ENCODE measurements at regions not wholly inside any gene's neighbourhood (a gene's known extent, or its start where the extent isn't known, plus 50 kb on each side); places are given as distances from the start of the nearest gene placed in this dataset.

DNA sequence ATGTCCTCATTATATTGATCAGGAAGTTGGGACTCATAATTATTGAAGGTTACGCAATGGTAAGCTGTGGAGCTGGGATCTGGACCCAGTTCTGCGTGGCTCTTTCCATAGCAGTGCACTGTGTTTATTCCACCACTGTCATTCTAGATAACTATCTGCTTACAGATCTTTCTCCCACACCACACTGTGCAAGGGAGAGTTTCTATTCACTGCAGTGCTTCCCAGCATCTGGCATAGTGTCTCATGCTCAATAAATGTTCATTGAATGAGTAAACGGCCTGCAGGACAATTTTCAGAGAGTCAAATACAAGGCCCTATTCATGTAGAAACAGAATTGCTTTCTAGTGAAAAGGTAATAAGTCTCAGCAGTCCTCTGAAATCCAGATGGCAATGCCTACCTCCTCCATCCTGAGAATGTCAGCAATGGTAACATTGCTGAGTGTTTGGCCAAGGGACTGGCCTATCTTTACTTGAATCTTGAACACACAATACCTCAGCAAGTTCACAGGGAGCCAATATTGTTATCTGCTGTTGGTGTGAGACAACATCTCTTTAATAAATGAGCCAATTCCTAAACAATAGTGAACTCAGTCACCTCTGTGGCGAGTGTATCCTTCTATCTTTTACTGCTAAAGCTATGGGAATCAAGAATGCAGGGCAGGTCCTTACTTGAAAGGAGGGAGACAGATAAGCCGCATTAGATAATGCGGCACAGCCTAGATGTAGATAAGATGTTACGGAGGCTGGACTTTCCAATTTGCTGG lies 332.4 kb upstream of the PRICKLE1 start:
- in situ Hi-C loops (cut with MboI; ENCODE audit: low sequenced_read_pairs in 4 of 4), result no loop called here
- intact Hi-C loops (cut with DNase I; ENCODE audit: low total_unique reads), result no loop called here
- TF ChIP-seq CTCF (IDR thresholded peaks at IDR 0.05 in 4 of 5, conservative IDR thresholded peaks at IDR 0.05 in 1 of 5) (no peak), POLR2A (IDR thresholded peaks at IDR 0.05) (no peak)

GRCh38 chr12:42919691-42920090 lies 330.1 kb upstream of the PRICKLE1 start:
- Histone ChIP-seq H3K4me1 (peaks cover 0 to 9% of the 10 kb centered on the region in 2 donors), H3K27me3 (no peaks in the 10 kb centered on the region), H3K9me3 (no peaks in the 10 kb centered on the region), H3K4me3 (no peak overlapping the region), H3K36me3 (no peaks in the 10 kb centered on the region), H3K27ac (no peak overlapping the region)
- DNase-seq (no peak), ATAC-seq (no peak)
- intact Hi-C loops (cut with DNase I; ENCODE audit: low total_unique reads) (no loop called here), in situ Hi-C loops (cut with MboI; ENCODE audit: low sequenced_read_pairs in 4 of 4) (no loop called here)
- no peak for TF ChIP-seq CTCF (IDR thresholded peaks at IDR 0.05 in 4 of 5, conservative IDR thresholded peaks at IDR 0.05 in 1 of 5)
- TF ChIP-seq POLR2A (IDR thresholded peaks at IDR 0.05), result no peak

More for the DNA sequence above, 332.4 kb upstream of the PRICKLE1 start:
- Histone ChIP-seq H3K36me3 (no peaks in the 10 kb centered on the region), H3K4me3 (no peak overlapping the region), H3K4me1 (peaks cover 0 to 9% of the 10 kb centered on the region in 2 donors), H3K27ac (no peak overlapping the region), H3K27me3 (no peaks in the 10 kb centered on the region), H3K9me3 (no peaks in the 10 kb centered on the region)
- ATAC-seq (no peak), DNase-seq (no peak)

DNA sequence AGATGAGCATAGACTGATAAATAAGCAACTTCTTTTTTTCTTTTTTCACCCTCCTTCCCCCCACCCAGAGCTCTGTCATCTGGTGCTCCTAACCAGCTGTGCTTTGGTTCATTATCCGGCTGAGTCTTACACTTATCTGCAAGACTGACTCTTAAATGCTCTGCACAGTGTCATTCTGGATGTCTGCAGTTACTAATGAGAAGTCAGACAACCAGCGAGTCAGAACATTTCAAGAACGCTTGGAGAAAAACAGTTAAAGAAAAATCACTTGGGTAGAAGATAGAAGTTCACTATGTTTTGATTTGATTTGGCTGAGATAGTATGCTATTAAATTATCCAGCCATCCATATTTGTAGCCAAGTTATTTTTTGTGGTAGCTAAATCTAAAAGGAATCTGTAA lies 328.9 kb upstream of the PRICKLE1 start:
- intact Hi-C loops (cut with DNase I; ENCODE audit: low total_unique reads), result no loop called here
- Histone ChIP-seq H3K4me1 (no peaks in the 10 kb centered on the region), H3K9me3 (no peaks in the 10 kb centered on the region), H3K27me3 (no peaks in the 10 kb centered on the region), H3K4me3 (no peak overlapping the region), H3K36me3 (no peaks in the 10 kb centered on the region), H3K27ac (no peak overlapping the region)
- TF ChIP-seq CTCF (IDR thresholded peaks at IDR 0.05 in 4 of 5, conservative IDR thresholded peaks at IDR 0.05 in 1 of 5) (no peak), POLR2A (IDR thresholded peaks at IDR 0.05) (no peak)
- in situ Hi-C loops (cut with MboI; ENCODE audit: low sequenced_read_pairs in 4 of 4), result no loop called here
- DNase-seq (no peak), ATAC-seq (no peak)

DNA sequence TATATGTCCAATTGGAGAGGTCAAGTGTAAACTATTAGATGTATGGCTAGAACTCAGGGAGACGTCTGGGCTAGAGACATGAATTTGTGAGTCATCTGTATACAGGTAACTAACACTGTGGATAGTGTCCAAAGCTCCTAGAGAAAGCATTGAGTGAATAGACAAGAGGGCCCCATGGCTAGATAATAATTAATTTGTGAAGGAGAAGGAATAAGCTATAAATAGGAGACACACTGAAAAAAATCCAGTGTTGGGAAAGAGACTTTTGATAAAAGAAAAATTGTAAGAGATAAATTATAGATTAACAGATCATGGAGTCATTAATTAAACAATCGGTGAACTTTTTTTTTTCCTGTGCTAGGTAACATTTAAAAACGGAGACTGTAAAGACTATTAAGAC lies 326.6 kb upstream of the PRICKLE1 start:
- no peak for ATAC-seq
- in situ Hi-C loops (cut with MboI; ENCODE audit: low sequenced_read_pairs in 4 of 4), result no loop called here
- TF ChIP-seq POLR2A (IDR thresholded peaks at IDR 0.05), result no peak
- no peak for TF ChIP-seq CTCF (IDR thresholded peaks at IDR 0.05 in 4 of 5, conservative IDR thresholded peaks at IDR 0.05 in 1 of 5)

GRCh38 chr12:42915426-42915825 lies 325.9 kb upstream of the PRICKLE1 start:
- Histone ChIP-seq H3K27me3 (no peaks in the 10 kb centered on the region), H3K27ac (no peak overlapping the region), H3K36me3 (no peaks in the 10 kb centered on the region), H3K4me1 (no peaks in the 10 kb centered on the region), H3K9me3 (no peaks in the 10 kb centered on the region), H3K4me3 (no peak overlapping the region)
- TF ChIP-seq POLR2A (IDR thresholded peaks at IDR 0.05) (no peak), CTCF (IDR thresholded peaks at IDR 0.05 in 4 of 5, conservative IDR thresholded peaks at IDR 0.05 in 1 of 5) (no peak)
- in situ Hi-C loops (cut with MboI; ENCODE audit: low sequenced_read_pairs in 4 of 4) (no loop called here), intact Hi-C loops (cut with DNase I; ENCODE audit: low total_unique reads) (no loop called here)
- no peak for DNase-seq
- ATAC-seq, result no peak

More for the DNA sequence above, 326.6 kb upstream of the PRICKLE1 start:
- no peaks in the 10 kb centered on the region for H3K36me3 ChIP-seq
- no peak overlapping the region for H3K4me3 ChIP-seq
- intact Hi-C loops (cut with DNase I; ENCODE audit: low total_unique reads), result no loop called here
- no peaks in the 10 kb centered on the region for H3K4me1 ChIP-seq
- no peaks in the 10 kb centered on the region for H3K9me3 ChIP-seq
- H3K27ac ChIP-seq, result no peak overlapping the region
- no peaks in the 10 kb centered on the region for H3K27me3 ChIP-seq
- DNase-seq, result no peak
